Smooth muscle cell (in vitro differentiated cells): ENCODE measurements at regions not wholly inside any gene's neighbourhood (a gene's known extent, or its start where the extent isn't known, plus 50 kb on each side); places are given as distances from the start of the nearest gene placed in this dataset.

ENCODE experiments used
- DNase-seq: peaks from one replicate; lab custom pipeline; 2025; ENCODE audit not compliant: unreplicated experiment; lab: John Stamatoyannopoulos, UW
- H2AFZ ChIP-seq: fragments of 200-600 bp; sonication (generic); 2 replicates; pipeline ENCODE4 v1.6.0; 2016; ENCODE audit warnings: antibody characterized with exemption, low read depth, mild to moderate bottlenecking
- H3F3A ChIP-seq: fragments of 200-600 bp; sonication (generic); 2 replicates; pipeline ENCODE4 v1.6.0; 2017; ENCODE audit warnings: antibody characterized with exemption, low read depth
- H3K27ac ChIP-seq: fragments of 200-600 bp; sonication (generic); 2 replicates; pipeline ENCODE4 v1.5.1; 2016; ENCODE audit warnings: low read depth, mild to moderate bottlenecking
- H3K27me3 ChIP-seq: fragments of 200-600 bp; sonication (generic); 2 replicates; pipeline ENCODE4 v1.6.1; 2016; ENCODE audit warnings: low read depth, mild to moderate bottlenecking
- H3K36me3 ChIP-seq: fragments of 200-600 bp; sonication (generic); 2 replicates; pipeline ENCODE4 v1.5.1; 2016; ENCODE audit warnings: low read depth
- H3K4me1 ChIP-seq: fragments of 200-600 bp; sonication (generic); 2 replicates; pipeline ENCODE4 v1.5.1; 2016; ENCODE audit warnings: low read depth
- H3K4me2 ChIP-seq: fragments of 200-600 bp; sonication (generic); 2 replicates; pipeline ENCODE4 v1.6.0; 2016; ENCODE audit warnings: mild to moderate bottlenecking
- H3K4me3 ChIP-seq: fragments of 200-600 bp; sonication (generic); 2 replicates; pipeline ENCODE4 v1.5.1; 2016; ENCODE audit warnings: mild to moderate bottlenecking
- H3K79me2 ChIP-seq: fragments of 200-600 bp; sonication (generic); 2 replicates; pipeline ENCODE4 v1.6.0; 2016; ENCODE audit warnings: low read depth, mild to moderate bottlenecking
- H3K9ac ChIP-seq: fragments of 200-600 bp; sonication (generic); 2 replicates; pipeline ENCODE4 v1.6.0; 2016; ENCODE audit warnings: low read depth
- H3K9me3 ChIP-seq: fragments of 200-600 bp; sonication (generic); replicated peaks from 2 replicates; pipeline ENCODE4 v1.5.1; 2016; ENCODE audit warnings: low read depth
- H4K20me1 ChIP-seq: fragments of 200-600 bp; sonication (generic); 2 replicates; pipeline ENCODE4 v1.6.0; 2016; ENCODE audit warnings: low read depth
- CTCF ChIP-seq: fragments of 200-600 bp; sonication (generic); IDR thresholded peaks from 2 replicates; pipeline ENCODE4 v1.5.1; 2017; ENCODE audit warnings: borderline replicate concordance, mild to moderate bottlenecking, antibody characterized with exemption; ENCODE audit not compliant: insufficient read depth, poor library complexity, severe bottlenecking
- WGBS: methylation state at CpG from one replicate; pipeline ENCODE4 v1.1.7; 2016; ENCODE audit warnings: low lambda C conversion rate; 5-methylcytosine and 5-hydroxymethylcytosine counted together

GRCh38 chr1:242738702-242739645, 214.5 kb upstream of the PLD5 start:
- DNase-seq = no peak
- H3K4me2 ChIP-seq = no peak overlapping the region
- no peak overlapping the region for H3K27ac ChIP-seq
- no peak for TF ChIP-seq CTCF
- no peak overlapping the region for H3K4me3 ChIP-seq
- no peaks in the 10 kb centered on the region for H3K36me3 ChIP-seq
- H4K20me1 ChIP-seq = no peaks in the 10 kb centered on the region
- H3K9ac ChIP-seq = no peak overlapping the region
- H3K27me3 ChIP-seq = no peaks in the 10 kb centered on the region
- H3K79me2 ChIP-seq = no peaks in the 10 kb centered on the region
- no peaks in the 10 kb centered on the region for H3K4me1 ChIP-seq
- WGBS = 84% methylated on average over 9 of the region's 9 CpGs
- H2AFZ ChIP-seq = no peak overlapping the region
- no peaks in the 10 kb centered on the region for H3F3A ChIP-seq
- H3K9me3 ChIP-seq = no peaks in the 10 kb centered on the region

- Histone ChIP-seq H3K4me2 (no peak overlapping the region), H3K4me3 (no peak overlapping the region), H3K27ac (no peak overlapping the region), H3K9ac (no peak overlapping the region), H3K27me3 (no peaks in the 10 kb centered on the region), H2AFZ (no peak overlapping the region), H3K36me3 (no peaks in the 10 kb centered on the region), H4K20me1 (no peaks in the 10 kb centered on the region), H3K79me2 (no peaks in the 10 kb centered on the region), H3K9me3 (no peaks in the 10 kb centered on the region), H3K4me1 (no peaks in the 10 kb centered on the region), H3F3A (no peaks in the 10 kb centered on the region)
- WGBS = 62% methylated on average over 1 of the region's 1 CpG
- TF ChIP-seq CTCF = no peak
- no peak for DNase-seq
Observed at GRCh38 chr1:242736611-242737010, 212.1 kb upstream of the PLD5 start.

- H3K27ac ChIP-seq = no peak overlapping the region
- H3K36me3 ChIP-seq = no peaks in the 10 kb centered on the region
- no peaks in the 10 kb centered on the region for H3K79me2 ChIP-seq
- no peaks in the 10 kb centered on the region for H3F3A ChIP-seq
- no peak overlapping the region for H3K4me3 ChIP-seq
- H3K4me1 ChIP-seq = no peaks in the 10 kb centered on the region
- no peaks in the 10 kb centered on the region for H4K20me1 ChIP-seq
- no peak for DNase-seq
- no peaks in the 10 kb centered on the region for H3K9me3 ChIP-seq
- no peak overlapping the region for H2AFZ ChIP-seq
- no peak overlapping the region for H3K4me2 ChIP-seq
- no peak overlapping the region for H3K9ac ChIP-seq
- no peak for TF ChIP-seq CTCF
- H3K27me3 ChIP-seq = no peaks in the 10 kb centered on the region
Observed at GRCh38 chr1:242735323-242735722, 210.8 kb upstream of the PLD5 start.

GRCh38 chr1:242731446-242731845, 206.9 kb upstream of the PLD5 start:
- Histone ChIP-seq H3K9ac (no peak overlapping the region), H3K4me1 (no peaks in the 10 kb centered on the region), H3F3A (no peaks in the 10 kb centered on the region), H3K27ac (no peak overlapping the region), H2AFZ (no peak overlapping the region), H3K4me3 (no peak overlapping the region), H3K4me2 (no peak overlapping the region), H4K20me1 (no peaks in the 10 kb centered on the region), H3K36me3 (no peaks in the 10 kb centered on the region), H3K9me3 (no peaks in the 10 kb centered on the region), H3K79me2 (no peaks in the 10 kb centered on the region), H3K27me3 (no peaks in the 10 kb centered on the region)
- DNase-seq = no peak
- no peak for TF ChIP-seq CTCF
